NCI-H526 treated with DMSO at 0.1 percent for 48 hours (cell line): ENCODE measurements at regions not wholly inside any gene's neighbourhood (a gene's known extent, or its start where the extent isn't known, plus 50 kb on each side); places are given as distances from the start of the nearest gene placed in this dataset.
A peak's percentile ranks its signal among the peaks of the same experiment; 100 is the strongest.
"Not testable (repeated sequence)": the region's sequence is repeated elsewhere in the genome, so short reads cannot be mapped to it uniquely, and the experiment has no call there.

Source experiments
- DNase-seq: peaks from one replicate; lab custom pipeline; 2025; lab: John Stamatoyannopoulos, UW

GRCh38 chr5:9787861-9788600 is 157.9 kb upstream of the TAS2R1 start:
- no peak for DNase-seq

GRCh38 chr5:9786380-9787360 is 156.5 kb upstream of the TAS2R1 start:
- peak; percentile 39 for DNase-seq

GRCh38 chr5:9785751-9786150 is 155.6 kb upstream of the TAS2R1 start:
- no peak for DNase-seq

- no peak for DNase-seq
Observed at GRCh38 chr5:9784231-9784630, 154.1 kb upstream of the TAS2R1 start.

GRCh38 chr5:9782826-9783560 is 152.8 kb upstream of the TAS2R1 start:
- no peak for DNase-seq

- no peak for DNase-seq
Observed at GRCh38 chr5:9781890-9782289, 151.7 kb upstream of the TAS2R1 start.

- no peak for DNase-seq
Observed at GRCh38 chr5:9781275-9781674, 151.1 kb upstream of the TAS2R1 start.

GRCh38 chr5:9780501-9780900 is 150.3 kb upstream of the TAS2R1 start:
- no peak for DNase-seq

GRCh38 chr5:9776525-9776924 is 146.4 kb upstream of the TAS2R1 start:
- no peak for DNase-seq

- DNase-seq, result no peak
Observed at GRCh38 chr5:9775339-9775738, 145.2 kb upstream of the TAS2R1 start.

- DNase-seq, result peak; percentile 6
Observed at GRCh38 chr5:9774472-9775079, 144.4 kb upstream of the TAS2R1 start.

GRCh38 chr5:9771079-9771478 is 140.9 kb upstream of the TAS2R1 start:
- DNase-seq, result no peak

GRCh38 chr5:9766581-9766980 is 136.4 kb upstream of the TAS2R1 start:
- no peak for DNase-seq

GRCh38 chr5:9765419-9766140 is 135.4 kb upstream of the TAS2R1 start:
- no peak for DNase-seq

- DNase-seq, result no peak
Observed at GRCh38 chr5:9761706-9762105, 131.6 kb upstream of the TAS2R1 start.

GRCh38 chr5:9752670-9753069 is 122.5 kb upstream of the TAS2R1 start:
- DNase-seq, result not testable (repeated sequence)

- DNase-seq, result no peak
Observed at GRCh38 chr5:9743507-9743906, 113.4 kb upstream of the TAS2R1 start.

GRCh38 chr5:9742848-9743247 is 112.7 kb upstream of the TAS2R1 start:
- DNase-seq, result no peak

GRCh38 chr5:9739135-9739534 is 109.0 kb upstream of the TAS2R1 start:
- DNase-seq, result no peak

GRCh38 chr5:9737265-9737664 is 107.1 kb upstream of the TAS2R1 start:
- no peak for DNase-seq

GRCh38 chr5:9733486-9733885 is 103.3 kb upstream of the TAS2R1 start:
- no peak for DNase-seq
